Natural killer cell (primary cell): ENCODE measurements at regions not wholly inside any gene's neighbourhood (a gene's known extent, or its start where the extent isn't known, plus 50 kb on each side); places are given as distances from the start of the nearest gene placed in this dataset.

Experiments
- ATAC-seq, 3 donors: fragments of 150-1000 bp in 2 of 3; fragments of 200-7000 bp in 1 of 3; cut with Tn5 transposase; 1 replicate in 1 of 3; 2 replicates in 2 of 3; pipeline ENCODE4 v1.10.0; 2021; ENCODE audit warnings: mild to moderate bottlenecking in 2 of 3, moderate library complexity in 2 of 3
- DNase-seq, 2 donors: peaks; one replicate each; pipeline versions ENCODE4 v3.0.0 to v3.0.0-alpha.2; 2013 to 2021; ENCODE audit warnings: mixed read lengths in 1 of 2
- H3K27ac ChIP-seq: one replicate; pipeline ENCODE4 v1.5.1; 2013; ENCODE audit warnings: mild to moderate bottlenecking, low read length
- H3K27me3 ChIP-seq: one replicate; pipeline ENCODE4 v1.6.1; 2013; ENCODE audit warnings: low read length; ENCODE audit not compliant: control insufficient read depth, insufficient read depth
- H3K36me3 ChIP-seq: one replicate; pipeline ENCODE4 v1.6.1; 2013; ENCODE audit warnings: low read length; ENCODE audit not compliant: control insufficient read depth, insufficient read depth
- H3K4me1 ChIP-seq: one replicate; pipeline ENCODE4 v1.6.1; 2013; ENCODE audit warnings: low read length; ENCODE audit not compliant: control insufficient read depth, insufficient read depth
- H3K4me3 ChIP-seq: one replicate; pipeline ENCODE4 v1.5.1; 2013; ENCODE audit warnings: low read length
- H3K9me3 ChIP-seq: one replicate; pipeline ENCODE4 v1.6.1; 2013; ENCODE audit warnings: low read length; ENCODE audit not compliant: control insufficient read depth, insufficient read depth
- H3K27ac Mint-ChIP-seq, 2 donors: one replicate each; pipeline ENCODE4 v1.8.0; 2022; ENCODE audit warnings: mild to moderate bottlenecking in 2 of 2, mixed read lengths in 2 of 2, moderate library complexity in 1 of 2
- H3K27me3 Mint-ChIP-seq, 2 donors: one replicate each; pipeline ENCODE4 v1.8.0; 2022; ENCODE audit warnings: low read depth in 2 of 2, mixed read lengths in 2 of 2
- H3K36me3 Mint-ChIP-seq: one replicate; pipeline ENCODE4 v1.8.0; 2022; ENCODE audit warnings: mixed read lengths
- H3K4me1 Mint-ChIP-seq, 2 donors: one replicate each; pipeline ENCODE4 v1.8.0; 2022; ENCODE audit warnings: mixed read lengths in 2 of 2
- H3K4me3 Mint-ChIP-seq: one replicate; pipeline ENCODE4 v1.8.0; 2022; ENCODE audit warnings: mild to moderate bottlenecking, moderate library complexity, mixed read lengths
- H3K9me3 Mint-ChIP-seq, 2 donors: one replicate each; pipeline ENCODE4 v1.8.0; 2022; ENCODE audit warnings: mixed read lengths in 2 of 2
- WGBS: methylation state at CpG from one replicate; pipeline ENCODE4 v1.1.7; 2013; ENCODE audit warnings: missing lambda C conversion rate; ENCODE audit not compliant: insufficient coverage; 5-methylcytosine and 5-hydroxymethylcytosine counted together
- intact Hi-C: fragments of 100-400 bp; cut with micrococcal nuclease; formaldehyde crosslinking; loops from one replicate; pipeline ENCODE4 v1.14.2; 2022
- TF ChIP-seq, protein P1 (sequence below): fragments of 200-600 bp; IDR thresholded peaks from one replicate; pipeline ENCODE4 v1.8.0; 2022; ENCODE audit warnings: antibody characterized with exemption

DNA sequence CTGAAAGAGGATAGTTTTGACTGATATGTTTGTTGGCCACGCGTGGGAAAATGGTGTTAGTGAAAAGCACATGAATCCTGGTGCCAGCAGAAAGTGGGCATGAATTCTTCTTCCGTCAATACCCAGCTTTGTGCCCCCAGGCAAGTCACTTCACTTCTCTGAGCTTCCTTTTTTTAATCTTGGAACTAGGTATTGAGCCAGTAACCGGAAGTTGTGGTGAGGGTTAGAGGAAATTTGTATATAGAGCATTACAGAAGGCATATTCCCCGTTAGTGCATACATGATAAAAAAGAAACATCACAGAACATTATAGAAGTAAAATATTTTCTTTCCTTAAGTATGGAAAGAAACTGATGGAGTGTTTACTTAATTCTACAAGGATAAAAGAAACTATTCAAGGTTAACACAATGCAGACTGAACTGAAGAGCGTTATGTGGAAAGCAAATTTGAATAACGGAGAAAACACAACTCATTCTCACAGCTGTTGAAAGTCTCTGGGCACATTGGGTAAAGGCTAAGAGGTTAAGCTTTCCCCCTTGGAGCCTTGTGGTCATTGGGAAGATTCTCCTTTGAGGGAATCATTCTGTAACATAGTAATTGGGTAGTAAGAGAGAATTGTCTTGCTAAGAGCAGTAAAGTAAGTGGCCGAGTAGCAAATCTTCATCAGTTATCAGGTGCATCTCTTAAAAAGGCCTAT is 223.1 kb downstream of the BCAS1 start:
- Mint-ChIP-seq H3K9me3 (no peaks in the 10 kb centered on the region), H3K27me3 (no peaks in the 10 kb centered on the region), H3K4me3 (peak overlapping the region; percentile 81), H3K4me1 (peaks cover 42 to 54% of the 10 kb centered on the region in 2 donors), H3K27ac (peak overlapping the region; percentile 18 to 93), H3K36me3 (no peaks in the 10 kb centered on the region)
- intact Hi-C loops: no loop called here
- Histone ChIP-seq H3K36me3 (no peaks in the 10 kb centered on the region), H3K9me3 (no peaks in the 10 kb centered on the region), H3K4me3 (peak overlapping the region; percentile 4), H3K4me1 (peaks cover 43% of the 10 kb centered on the region), H3K27ac (peak overlapping the region; percentile 55), H3K27me3 (no peaks in the 10 kb centered on the region)
- TF ChIP-seq, protein P1, sequence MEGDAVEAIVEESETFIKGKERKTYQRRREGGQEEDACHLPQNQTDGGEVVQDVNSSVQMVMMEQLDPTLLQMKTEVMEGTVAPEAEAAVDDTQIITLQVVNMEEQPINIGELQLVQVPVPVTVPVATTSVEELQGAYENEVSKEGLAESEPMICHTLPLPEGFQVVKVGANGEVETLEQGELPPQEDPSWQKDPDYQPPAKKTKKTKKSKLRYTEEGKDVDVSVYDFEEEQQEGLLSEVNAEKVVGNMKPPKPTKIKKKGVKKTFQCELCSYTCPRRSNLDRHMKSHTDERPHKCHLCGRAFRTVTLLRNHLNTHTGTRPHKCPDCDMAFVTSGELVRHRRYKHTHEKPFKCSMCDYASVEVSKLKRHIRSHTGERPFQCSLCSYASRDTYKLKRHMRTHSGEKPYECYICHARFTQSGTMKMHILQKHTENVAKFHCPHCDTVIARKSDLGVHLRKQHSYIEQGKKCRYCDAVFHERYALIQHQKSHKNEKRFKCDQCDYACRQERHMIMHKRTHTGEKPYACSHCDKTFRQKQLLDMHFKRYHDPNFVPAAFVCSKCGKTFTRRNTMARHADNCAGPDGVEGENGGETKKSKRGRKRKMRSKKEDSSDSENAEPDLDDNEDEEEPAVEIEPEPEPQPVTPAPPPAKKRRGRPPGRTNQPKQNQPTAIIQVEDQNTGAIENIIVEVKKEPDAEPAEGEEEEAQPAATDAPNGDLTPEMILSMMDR: no peak
- ATAC-seq (no peak), DNase-seq (peak in 1 of 2 donors; percentile 66)
- WGBS: 16% methylated on average over 4 of the region's 8 CpGs

DNA sequence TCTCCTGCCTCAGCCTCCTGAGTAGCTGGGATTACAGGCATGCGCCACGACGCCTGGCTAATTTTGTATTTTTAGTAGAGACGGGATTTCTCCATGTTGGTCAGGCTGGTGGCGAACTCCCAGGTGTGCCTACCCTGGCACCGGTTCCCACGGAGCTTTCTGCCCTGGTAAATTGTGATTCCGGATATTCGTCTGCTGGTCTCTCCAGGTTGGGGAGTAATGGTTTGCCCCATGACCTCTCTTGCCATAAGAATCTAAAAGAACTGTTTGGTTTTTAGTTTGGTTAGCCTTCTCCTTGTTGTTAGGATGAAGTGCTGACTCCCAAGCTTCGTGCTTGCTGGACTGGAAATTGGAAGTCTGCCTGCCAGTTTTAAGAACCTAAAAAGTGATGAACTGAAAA is 223.8 kb downstream of the BCAS1 start:
- Mint-ChIP-seq H3K27ac (peak overlapping the region; percentile 54 to 93), H3K36me3 (no peaks in the 10 kb centered on the region), H3K4me1 (peaks cover 47 to 60% of the 10 kb centered on the region in 2 donors), H3K4me3 (peak overlapping the region; percentile 81), H3K27me3 (no peaks in the 10 kb centered on the region), H3K9me3 (no peaks in the 10 kb centered on the region)
- DNase-seq: no peak
- peaks cover 49% of the 10 kb centered on the region for H3K4me1 ChIP-seq
- intact Hi-C loops: no loop called here
- 94% methylated on average over 10 of the region's 10 CpGs for WGBS
- ATAC-seq: no peak
- H3K36me3 ChIP-seq: no peaks in the 10 kb centered on the region
- peak overlapping the region; percentile 19 for H3K27ac ChIP-seq
- H3K27me3 ChIP-seq: no peaks in the 10 kb centered on the region
- TF ChIP-seq, protein P1: no peak
- H3K9me3 ChIP-seq: no peaks in the 10 kb centered on the region
- H3K4me3 ChIP-seq: no peak overlapping the region

DNA sequence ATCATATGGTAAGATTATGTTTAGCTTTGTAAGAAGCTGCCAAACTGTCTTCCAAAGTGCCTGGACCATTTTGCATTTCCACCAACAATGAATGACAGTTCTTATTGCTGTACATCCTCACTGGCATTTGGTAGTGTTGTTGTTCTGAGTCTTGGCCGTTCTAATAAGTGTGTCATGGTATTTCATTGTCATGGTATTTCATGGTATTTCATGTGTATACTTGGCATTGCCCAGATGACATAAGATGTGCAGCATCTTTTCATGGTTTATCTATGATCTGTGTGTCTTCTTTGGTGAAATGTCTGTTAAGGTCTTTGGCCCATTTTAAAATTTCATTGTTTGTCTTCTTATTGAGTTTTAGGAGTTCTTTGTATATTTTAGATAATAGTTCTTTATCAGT is 224.4 kb downstream of the BCAS1 start:
- no peaks in the 10 kb centered on the region for H3K9me3 Mint-ChIP-seq
- H3K36me3 ChIP-seq: no peaks in the 10 kb centered on the region
- H3K36me3 Mint-ChIP-seq: no peaks in the 10 kb centered on the region
- no peak for ATAC-seq
- peaks cover 50 to 62% of the 10 kb centered on the region in 2 donors for H3K4me1 Mint-ChIP-seq
- no peak for DNase-seq
- no peaks in the 10 kb centered on the region for H3K9me3 ChIP-seq
- peak overlapping the region; percentile 54 to 93 for H3K27ac Mint-ChIP-seq
- intact Hi-C loops: no loop called here
- H3K4me3 ChIP-seq: peak overlapping the region; percentile 11
- WGBS: 83% methylated on average over 1 of the region's 1 CpG
- no peaks in the 10 kb centered on the region for H3K27me3 ChIP-seq
- H3K4me3 Mint-ChIP-seq: peak overlapping the region; percentile 55
- no peak overlapping the region for H3K27ac ChIP-seq
- TF ChIP-seq, protein P1: no peak
- H3K4me1 ChIP-seq: peaks cover 55% of the 10 kb centered on the region
- no peaks in the 10 kb centered on the region for H3K27me3 Mint-ChIP-seq

DNA sequence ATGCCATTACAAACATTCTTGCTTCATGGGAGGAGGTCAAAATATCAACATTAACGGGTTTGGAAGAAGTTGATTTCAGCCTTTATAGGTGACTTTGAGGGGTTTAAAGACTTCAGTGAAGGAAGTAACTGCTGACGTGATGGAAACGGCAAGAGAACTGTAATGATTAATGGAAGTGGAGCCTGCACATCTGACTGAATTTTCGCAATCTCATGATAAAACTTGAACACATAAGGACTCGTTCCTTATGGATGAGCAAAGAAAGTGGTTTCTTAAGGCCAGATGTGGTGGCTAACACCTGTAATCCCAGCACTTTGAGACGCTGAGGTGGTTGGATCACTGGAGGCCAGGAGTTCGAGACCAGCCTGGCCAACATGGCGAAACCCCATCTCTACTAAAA is 226.1 kb downstream of the BCAS1 start:
- H3K27ac Mint-ChIP-seq: peak overlapping the region; percentile 84 to 93
- no peak overlapping the region for H3K4me3 ChIP-seq
- DNase-seq (no peak), ATAC-seq (no peak)
- H3K36me3 ChIP-seq: no peaks in the 10 kb centered on the region
- no peaks in the 10 kb centered on the region for H3K27me3 Mint-ChIP-seq
- no peak overlapping the region for H3K27ac ChIP-seq
- H3K9me3 ChIP-seq: no peaks in the 10 kb centered on the region
- H3K27me3 ChIP-seq: no peaks in the 10 kb centered on the region
- intact Hi-C loops: loop anchor here (5.0 kb wide), 2 partner anchors 98 to 262 kb away; no protein-coding TSS in a partner anchor
- WGBS: 95% methylated on average over 6 of the region's 8 CpGs
- no peaks in the 10 kb centered on the region for H3K36me3 Mint-ChIP-seq
- peaks cover 67 to 80% of the 10 kb centered on the region in 2 donors for H3K4me1 Mint-ChIP-seq
- peak overlapping the region; percentile 7 for H3K4me3 Mint-ChIP-seq
- H3K9me3 Mint-ChIP-seq: no peaks in the 10 kb centered on the region
- TF ChIP-seq, protein P1: no peak
- H3K4me1 ChIP-seq: peaks cover 69% of the 10 kb centered on the region
